ENCODE measurements at regions not wholly inside any gene's neighbourhood (a gene's known extent, or its start where the extent isn't known, plus 50 kb on each side); places are given as distances from the start of the nearest gene placed in this dataset.

DNA sequence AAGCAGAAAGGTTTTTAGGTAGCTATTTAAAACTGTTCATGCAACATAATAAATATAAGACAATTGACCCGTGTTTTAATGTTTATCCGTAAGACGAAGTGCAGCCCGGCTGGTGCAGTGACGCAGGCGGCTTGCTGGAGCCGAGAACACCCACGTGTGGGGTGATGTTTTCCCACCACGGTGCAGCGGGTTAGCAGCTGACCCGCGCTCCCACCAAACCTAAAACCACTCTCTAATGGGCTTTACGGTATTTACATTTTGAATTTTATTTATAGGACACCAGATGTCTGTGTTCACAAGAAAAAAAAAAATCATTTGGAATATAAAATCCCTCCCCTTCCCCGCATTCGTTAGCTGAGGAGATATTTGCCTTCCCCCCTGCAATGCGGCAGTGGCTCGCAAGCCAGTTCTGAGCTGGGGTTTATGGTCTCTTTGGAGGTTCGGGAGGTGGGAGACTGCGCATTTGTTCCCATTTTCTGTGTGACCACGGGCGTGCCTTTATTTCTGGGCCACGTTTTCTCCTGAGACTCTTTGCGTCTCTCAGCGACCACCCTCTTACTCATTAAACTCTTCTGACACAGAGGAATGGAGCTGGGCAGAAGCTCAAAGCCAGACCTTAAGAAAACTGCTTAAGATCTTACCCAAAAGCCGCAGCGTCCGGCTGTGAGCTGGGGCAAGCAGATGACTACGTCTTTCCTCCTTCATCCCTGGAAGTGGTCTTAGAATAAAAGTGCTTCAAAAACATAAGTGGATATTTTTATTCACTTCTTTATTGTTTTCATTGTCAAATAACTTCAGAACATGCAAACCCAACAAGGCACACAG, 301.1 kb downstream of the IRF8 start:
- TF ChIP-seq, protein P1, sequence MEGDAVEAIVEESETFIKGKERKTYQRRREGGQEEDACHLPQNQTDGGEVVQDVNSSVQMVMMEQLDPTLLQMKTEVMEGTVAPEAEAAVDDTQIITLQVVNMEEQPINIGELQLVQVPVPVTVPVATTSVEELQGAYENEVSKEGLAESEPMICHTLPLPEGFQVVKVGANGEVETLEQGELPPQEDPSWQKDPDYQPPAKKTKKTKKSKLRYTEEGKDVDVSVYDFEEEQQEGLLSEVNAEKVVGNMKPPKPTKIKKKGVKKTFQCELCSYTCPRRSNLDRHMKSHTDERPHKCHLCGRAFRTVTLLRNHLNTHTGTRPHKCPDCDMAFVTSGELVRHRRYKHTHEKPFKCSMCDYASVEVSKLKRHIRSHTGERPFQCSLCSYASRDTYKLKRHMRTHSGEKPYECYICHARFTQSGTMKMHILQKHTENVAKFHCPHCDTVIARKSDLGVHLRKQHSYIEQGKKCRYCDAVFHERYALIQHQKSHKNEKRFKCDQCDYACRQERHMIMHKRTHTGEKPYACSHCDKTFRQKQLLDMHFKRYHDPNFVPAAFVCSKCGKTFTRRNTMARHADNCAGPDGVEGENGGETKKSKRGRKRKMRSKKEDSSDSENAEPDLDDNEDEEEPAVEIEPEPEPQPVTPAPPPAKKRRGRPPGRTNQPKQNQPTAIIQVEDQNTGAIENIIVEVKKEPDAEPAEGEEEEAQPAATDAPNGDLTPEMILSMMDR (IDR thresholded peaks at IDR 0.05 in 2 of 3, conservative IDR thresholded peaks at IDR 0.05 in 1 of 3; ENCODE audit: control insufficient read depth in 2 of 3, extremely low read depth in 1 of 3, insufficient read depth in 1 of 3, low read depth in 3 of 3, low read length in 3 of 3), result no peak
- TF ChIP-seq WRNIP1 (IDR thresholded peaks at IDR 0.05; ENCODE audit: borderline replicate concordance, low read depth, low read length), result no peak
- no peak for TF ChIP-seq TAF1 (IDR thresholded peaks at IDR 0.05; ENCODE audit: borderline replicate concordance, low read depth, low read length)
- no peak for TF ChIP-seq POLR2AphosphoS5 (IDR thresholded peaks at IDR 0.05; ENCODE audit: low read length)
- TF ChIP-seq HDAC2 (IDR thresholded peaks at IDR 0.05), result no peak
- TF ChIP-seq, protein P2, sequence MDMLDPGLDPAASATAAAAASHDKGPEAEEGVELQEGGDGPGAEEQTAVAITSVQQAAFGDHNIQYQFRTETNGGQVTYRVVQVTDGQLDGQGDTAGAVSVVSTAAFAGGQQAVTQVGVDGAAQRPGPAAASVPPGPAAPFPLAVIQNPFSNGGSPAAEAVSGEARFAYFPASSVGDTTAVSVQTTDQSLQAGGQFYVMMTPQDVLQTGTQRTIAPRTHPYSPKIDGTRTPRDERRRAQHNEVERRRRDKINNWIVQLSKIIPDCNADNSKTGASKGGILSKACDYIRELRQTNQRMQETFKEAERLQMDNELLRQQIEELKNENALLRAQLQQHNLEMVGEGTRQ (IDR thresholded peaks at IDR 0.05; ENCODE audit: borderline replicate concordance, low read depth, low read length), result no peak
- TF ChIP-seq SMAD1 (IDR thresholded peaks at IDR 0.05; ENCODE audit: low read depth, partially characterized antibody), result no peak

Measured in GM12878 (cell line).